GM12878 (cell line): ENCODE measurements at regions not wholly inside any gene's neighbourhood (a gene's known extent, or its start where the extent isn't known, plus 50 kb on each side); places are given as distances from the start of the nearest gene placed in this dataset.

Source experiments
- ATAC-seq: fragments of 200-7000 bp; cut with Tn5 transposase; 3 replicates; pipeline ENCODE4 v1.9.1; 2020; ENCODE audit warnings: mild to moderate bottlenecking, moderate library complexity
- BruUV-seq: library from RNA; stranded (reverse); fragments of 400-500 nt; replicated peaks from 2 replicates; lab custom pipeline; 2021; lab: Mats Ljungman, UMichigan
- CTCF ChIA-PET: fragments of 300-600 bp; sonication (Branson Sonifier 250); formaldehyde crosslinking; extraction: SDS; loops from one replicate; lab custom pipeline; 2021; ENCODE audit warnings: inconsistent platforms; lab: Yijun Ruan, JAX
- POLR2A ChIA-PET: fragments of 350-600 bp; formaldehyde crosslinking; extraction: SDS; loops from one replicate; lab custom pipeline; 2021; ENCODE audit warnings: inconsistent platforms; lab: Charles Lee
- RAD21 ChIA-PET: fragments of 300-600 bp; sonication (Branson Sonifier 250); formaldehyde crosslinking; loops from one replicate; lab custom pipeline; 2023; ENCODE audit warnings: antibody characterized with exemption; ENCODE audit not compliant: unreplicated experiment; lab: Charles Lee
- SMC1A ChIA-PET: fragments of 300-600 bp; sonication (Branson Sonifier 250); formaldehyde crosslinking; loops from one replicate; lab custom pipeline; 2023; ENCODE audit not compliant: unreplicated experiment, uncharacterized antibody; lab: Charles Lee
- DNase-seq: peaks from one replicate; pipeline ENCODE4 v3.0.0-alpha.2; 2011; ENCODE audit warnings: low read depth, low spot score
- FAIRE-seq: peaks from 3 replicates; lab custom pipeline; 2011; peaks lifted over from hg19 to GRCh38; lab: Jason Lieb, UNC
- H2AFZ ChIP-seq: 2 replicates; pipeline ENCODE4 v1.6.0; 2011; ENCODE audit warnings: low read depth, low read length, control low read depth; ENCODE audit not compliant: control insufficient read depth
- H3K27ac ChIP-seq: 2 replicates; pipeline ENCODE4 v1.5.1; 2011; ENCODE audit warnings: control low read depth; ENCODE audit not compliant: control insufficient read depth, insufficient read depth
- H3K27me3 ChIP-seq, 2 experiments: replicated peaks in 1 of 2; 2 replicates each; pipeline versions ENCODE4 v1.6.0 to v1.6.1; 2011; ENCODE audit warnings: low read length in 1 of 2; ENCODE audit not compliant: control insufficient read depth in 2 of 2, insufficient read depth in 2 of 2
- H3K36me3 ChIP-seq, 2 experiments: 2 replicates each; pipeline ENCODE4 v1.5.1; 2011; ENCODE audit warnings: low read length in 1 of 2; ENCODE audit not compliant: control insufficient read depth in 2 of 2, insufficient read depth in 2 of 2
- H3K4me1 ChIP-seq: 2 replicates; pipeline ENCODE4 v1.6.1; 2011; ENCODE audit warnings: mild to moderate bottlenecking, low read length, moderate library complexity, mixed read lengths; ENCODE audit not compliant: control insufficient read depth, insufficient read depth
- H3K4me2 ChIP-seq: 2 replicates; pipeline ENCODE4 v1.6.0; 2011; ENCODE audit warnings: control low read depth; ENCODE audit not compliant: control insufficient read depth, insufficient read depth
- H3K4me3 ChIP-seq: fragments of 200-600 bp; sonication (generic); 2 replicates; pipeline ENCODE4 v1.5.1; 2016
- H3K79me2 ChIP-seq: 2 replicates; pipeline ENCODE4 v1.6.0; 2011; ENCODE audit warnings: low read length; ENCODE audit not compliant: control insufficient read depth, insufficient read depth
- H3K9ac ChIP-seq: 2 replicates; pipeline ENCODE4 v1.8.0; 2011; ENCODE audit warnings: low read length, control low read depth, mixed read lengths; ENCODE audit not compliant: control insufficient read depth, insufficient read depth
- H3K9me3 ChIP-seq: replicated peaks from 3 replicates; pipeline ENCODE4 v1.5.1; 2011; ENCODE audit warnings: mild to moderate bottlenecking, low read length; ENCODE audit not compliant: control insufficient read depth, insufficient read depth
- H4K20me1 ChIP-seq: 2 replicates; pipeline ENCODE4 v1.6.0; 2011; ENCODE audit not compliant: control insufficient read depth, insufficient read depth
- BCL11A ChIP-seq: IDR thresholded peaks from 2 replicates; pipeline ENCODE4 v1.6.1; 2011; ENCODE audit warnings: low read depth, low read length
- BMI1 ChIP-seq: fragments of 450-650 bp; IDR thresholded peaks from 2 replicates; pipeline ENCODE4 v1.6.1; 2016; ENCODE audit warnings: mild to moderate bottlenecking, moderate library complexity, borderline replicate concordance
- HCFC1 ChIP-seq: fragments of 150-350 bp; IDR thresholded peaks from 2 replicates; pipeline ENCODE4 v1.6.1; 2014; ENCODE audit warnings: low read length
- MYB ChIP-seq: fragments of 150-350 bp; IDR thresholded peaks from 2 replicates; pipeline ENCODE4 v1.6.1; 2014; ENCODE audit warnings: mild to moderate bottlenecking, low read depth, low read length, borderline replicate concordance
- NBN ChIP-seq: fragments of 450-650 bp; IDR thresholded peaks from 2 replicates; pipeline ENCODE4 v1.6.1; 2016
- STAT3 ChIP-seq: IDR thresholded peaks from 2 replicates; pipeline ENCODE4 v1.6.1; 2011; ENCODE audit warnings: low read depth, low read length, improper control_type of control experiment
- in situ Hi-C: fragments of 300-500 bp; cut with MboI; formaldehyde crosslinking; loops from 9 replicates; pipeline ENCODE4 v1.14.3; 2018; ENCODE audit warnings: mixed read lengths
- intact Hi-C: fragments of 100-400 bp; cut with micrococcal nuclease; formaldehyde crosslinking; loops from one replicate; pipeline ENCODE4 v1.14.2; 2022; ENCODE audit not compliant: unreplicated experiment
- TF ChIP-seq, protein P1 (sequence below): fragments of 450-650 bp; IDR thresholded peaks from 2 replicates; pipeline ENCODE4 v1.6.1; 2016; ENCODE audit warnings: mild to moderate bottlenecking
- TF ChIP-seq, protein P2 (sequence below): fragments of 450-650 bp; IDR thresholded peaks from 2 replicates; pipeline ENCODE4 v1.6.1; 2017; ENCODE audit warnings: antibody characterized with exemption, mild to moderate bottlenecking, moderate library complexity
- TF ChIP-seq, protein P3 (sequence below): IDR thresholded peaks from 2 replicates; pipeline ENCODE4 v1.6.1; 2011; ENCODE audit warnings: mild to moderate bottlenecking, low read depth, low read length, moderate library complexity; ENCODE audit not compliant: insufficient replicate concordance

DNA sequence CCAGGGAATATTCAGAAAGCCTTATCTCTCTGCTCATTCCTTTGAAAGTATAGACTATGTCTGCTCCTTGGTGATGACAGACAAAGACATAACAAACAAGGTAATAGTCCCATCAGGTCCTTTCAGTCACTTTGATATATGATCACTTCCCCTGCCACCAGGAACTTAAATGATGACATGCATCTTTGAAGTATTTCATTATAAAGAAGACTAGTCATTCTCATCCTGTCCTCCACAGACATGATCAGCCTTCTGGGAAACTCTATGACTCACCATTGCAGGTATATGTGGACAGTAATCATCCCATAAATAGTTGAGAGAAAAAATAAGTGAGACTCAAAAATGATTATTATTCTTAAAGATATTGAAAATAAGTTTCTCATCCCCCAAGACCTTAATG, 117.5 kb upstream of the VCX2 start:
- in situ Hi-C loops (no loop called here), intact Hi-C loops (no loop called here)
- no peaks in the 10 kb centered on the region for H3K79me2 ChIP-seq
- BruUV-seq: no TSS peak
- no peaks in the 10 kb centered on the region; the same call in 2 of the 3 replicates for H3K9me3 ChIP-seq
- ChIA-PET POLR2A (no interaction called here), SMC1A (no interaction called here), CTCF (interaction anchor here (1.5 kb wide), 1 partner anchor 35 kb away, joined by 5 read pairs; no protein-coding TSS in a partner anchor), RAD21 (no interaction called here)
- ATAC-seq (no peak), DNase-seq (no peak), FAIRE-seq (no peak)
- no peak overlapping the region for H2AFZ ChIP-seq
- H3K4me2 ChIP-seq: no peak overlapping the region
- TF ChIP-seq, protein P1, sequence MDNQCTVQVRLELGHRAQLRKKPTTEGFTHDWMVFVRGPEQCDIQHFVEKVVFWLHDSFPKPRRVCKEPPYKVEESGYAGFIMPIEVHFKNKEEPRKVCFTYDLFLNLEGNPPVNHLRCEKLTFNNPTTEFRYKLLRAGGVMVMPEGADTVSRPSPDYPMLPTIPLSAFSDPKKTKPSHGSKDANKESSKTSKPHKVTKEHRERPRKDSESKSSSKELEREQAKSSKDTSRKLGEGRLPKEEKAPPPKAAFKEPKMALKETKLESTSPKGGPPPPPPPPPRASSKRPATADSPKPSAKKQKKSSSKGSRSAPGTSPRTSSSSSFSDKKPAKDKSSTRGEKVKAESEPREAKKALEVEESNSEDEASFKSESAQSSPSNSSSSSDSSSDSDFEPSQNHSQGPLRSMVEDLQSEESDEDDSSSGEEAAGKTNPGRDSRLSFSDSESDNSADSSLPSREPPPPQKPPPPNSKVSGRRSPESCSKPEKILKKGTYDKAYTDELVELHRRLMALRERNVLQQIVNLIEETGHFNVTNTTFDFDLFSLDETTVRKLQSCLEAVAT: no peak
- TF ChIP-seq, protein P2, sequence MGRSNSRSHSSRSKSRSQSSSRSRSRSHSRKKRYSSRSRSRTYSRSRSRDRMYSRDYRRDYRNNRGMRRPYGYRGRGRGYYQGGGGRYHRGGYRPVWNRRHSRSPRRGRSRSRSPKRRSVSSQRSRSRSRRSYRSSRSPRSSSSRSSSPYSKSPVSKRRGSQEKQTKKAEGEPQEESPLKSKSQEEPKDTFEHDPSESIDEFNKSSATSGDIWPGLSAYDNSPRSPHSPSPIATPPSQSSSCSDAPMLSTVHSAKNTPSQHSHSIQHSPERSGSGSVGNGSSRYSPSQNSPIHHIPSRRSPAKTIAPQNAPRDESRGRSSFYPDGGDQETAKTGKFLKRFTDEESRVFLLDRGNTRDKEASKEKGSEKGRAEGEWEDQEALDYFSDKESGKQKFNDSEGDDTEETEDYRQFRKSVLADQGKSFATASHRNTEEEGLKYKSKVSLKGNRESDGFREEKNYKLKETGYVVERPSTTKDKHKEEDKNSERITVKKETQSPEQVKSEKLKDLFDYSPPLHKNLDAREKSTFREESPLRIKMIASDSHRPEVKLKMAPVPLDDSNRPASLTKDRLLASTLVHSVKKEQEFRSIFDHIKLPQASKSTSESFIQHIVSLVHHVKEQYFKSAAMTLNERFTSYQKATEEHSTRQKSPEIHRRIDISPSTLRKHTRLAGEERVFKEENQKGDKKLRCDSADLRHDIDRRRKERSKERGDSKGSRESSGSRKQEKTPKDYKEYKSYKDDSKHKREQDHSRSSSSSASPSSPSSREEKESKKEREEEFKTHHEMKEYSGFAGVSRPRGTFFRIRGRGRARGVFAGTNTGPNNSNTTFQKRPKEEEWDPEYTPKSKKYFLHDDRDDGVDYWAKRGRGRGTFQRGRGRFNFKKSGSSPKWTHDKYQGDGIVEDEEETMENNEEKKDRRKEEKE: no peak
- TF ChIP-seq STAT3: no peak
- no peak for TF ChIP-seq MYB
- no peak for TF ChIP-seq BCL11A
- TF ChIP-seq BMI1: no peak
- no peak for TF ChIP-seq NBN
- TF ChIP-seq HCFC1: no peak
- TF ChIP-seq, protein P3, sequence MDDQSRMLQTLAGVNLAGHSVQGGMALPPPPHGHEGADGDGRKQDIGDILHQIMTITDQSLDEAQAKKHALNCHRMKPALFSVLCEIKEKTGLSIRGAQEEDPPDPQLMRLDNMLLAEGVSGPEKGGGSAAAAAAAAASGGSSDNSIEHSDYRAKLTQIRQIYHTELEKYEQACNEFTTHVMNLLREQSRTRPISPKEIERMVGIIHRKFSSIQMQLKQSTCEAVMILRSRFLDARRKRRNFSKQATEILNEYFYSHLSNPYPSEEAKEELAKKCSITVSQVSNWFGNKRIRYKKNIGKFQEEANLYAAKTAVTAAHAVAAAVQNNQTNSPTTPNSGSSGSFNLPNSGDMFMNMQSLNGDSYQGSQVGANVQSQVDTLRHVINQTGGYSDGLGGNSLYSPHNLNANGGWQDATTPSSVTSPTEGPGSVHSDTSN: no peak
- no peak overlapping the region for H3K27ac ChIP-seq
- no peak overlapping the region for H3K9ac ChIP-seq
- no peak overlapping the region for H3K4me3 ChIP-seq
- H3K36me3 ChIP-seq: no peaks in the 10 kb centered on the region
- no peaks in the 10 kb centered on the region for H4K20me1 ChIP-seq
- no peaks in the 10 kb centered on the region for H3K27me3 ChIP-seq
- no peaks in the 10 kb centered on the region for H3K4me1 ChIP-seq
